ENCODE measurements at regions not wholly inside any gene's neighbourhood (a gene's known extent, or its start where the extent isn't known, plus 50 kb on each side); places are given as distances from the start of the nearest gene placed in this dataset.

DNA sequence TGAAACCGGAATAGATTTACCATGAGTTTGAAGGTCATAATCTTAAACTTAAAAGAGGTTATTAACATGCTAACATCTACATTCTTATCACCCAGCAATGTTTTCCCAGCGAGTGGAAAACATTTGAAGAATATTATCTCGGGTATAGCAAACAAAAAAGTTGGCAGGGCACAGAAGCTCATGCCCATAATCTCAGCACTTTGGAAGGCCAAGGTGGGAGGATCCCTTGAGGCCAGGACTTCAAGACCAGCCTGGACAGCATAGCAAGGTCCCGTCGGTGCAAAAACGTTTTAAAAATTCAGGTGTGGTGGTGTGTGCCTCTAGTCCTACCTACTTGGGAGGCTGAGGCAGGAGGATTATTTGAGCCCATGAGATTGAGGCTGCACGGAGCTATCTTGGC, 213.5 kb downstream of the MANEA start:
- Histone ChIP-seq H2AFZ (ENCODE audit: low read length) (no peak overlapping the region), H3K56ac (ENCODE audit: insufficient read length, low read depth, low read length) (no peak overlapping the region), H3K18ac (ENCODE audit: insufficient read length, low read depth, low read length) (no peak overlapping the region), H3K27ac (ENCODE audit: insufficient read length, low read depth, low read length) (no peak overlapping the region), H3K4me1 (ENCODE audit: insufficient read depth, low read length) (no peaks in the 10 kb centered on the region), H3K4ac (ENCODE audit: low read depth, low read length) (no peak overlapping the region), H2BK5ac (ENCODE audit: insufficient read length, low read length) (no peak overlapping the region), H3K23ac (ENCODE audit: insufficient read length, low read depth, low read length) (no peak overlapping the region), H3K23me2 (ENCODE audit: insufficient read length, low read depth, low read length, poor library complexity, severe bottlenecking) (no peaks in the 10 kb centered on the region), H2BK15ac (ENCODE audit: low read depth, low read length) (no peak overlapping the region), H2BK12ac (ENCODE audit: insufficient read length, low read depth, low read length) (no peak overlapping the region), H4K5ac (ENCODE audit: insufficient read length, low read depth, low read length) (no peak overlapping the region), H3K9ac (ENCODE audit: extremely low read depth, insufficient read length, low read length) (no peak overlapping the region), H3K4me2 (ENCODE audit: insufficient read depth, insufficient read length, low read length) (no peak overlapping the region), H2BK120ac (ENCODE audit: low read depth, low read length, poor library complexity, severe bottlenecking) (no peak overlapping the region), H2BK20ac (ENCODE audit: low read depth, low read length, poor library complexity, severe bottlenecking) (no peak overlapping the region), H3K79me1 (ENCODE audit: insufficient read depth, low read depth, low read length, poor library complexity, severe bottlenecking) (no peaks in the 10 kb centered on the region), H4K91ac (ENCODE audit: insufficient read length, low read depth, low read length) (no peak overlapping the region), H4K8ac (replicated peaks; ENCODE audit: insufficient read length, low read depth, low read length) (no peak overlapping the region), H3T11ph (ENCODE audit: low read length) (no peak overlapping the region), H2AK5ac (ENCODE audit: insufficient read length, low read length) (no peak overlapping the region), H3K14ac (ENCODE audit: insufficient read depth, low read length) (no peak overlapping the region), H3K9me3 (ENCODE audit: control insufficient read depth, low read depth, low read length) (no peaks in the 10 kb centered on the region), H4K20me1 (ENCODE audit: control insufficient read depth, insufficient read depth, insufficient read length) (no peaks in the 10 kb centered on the region), H3K79me2 (ENCODE audit: insufficient read depth, low read length) (no peaks in the 10 kb centered on the region), H3K27me3 (ENCODE audit: insufficient read depth, low read length) (no peaks in the 10 kb centered on the region; the same call in 1 of the 2 replicates)
- DNase-seq, result no peak
- H3K9me3 Mint-ChIP-seq, result peaks cover 0 to 3% of the 10 kb centered on the region in 2 experiments; a peak in 2 of 5 replicates
- no peak overlapping the region; a peak in 1 of 7 replicates for H3K27ac Mint-ChIP-seq
- no peaks in the 10 kb centered on the region for H3K4me1 Mint-ChIP-seq
- no peaks in the 10 kb centered on the region for H3K36me3 Mint-ChIP-seq (ENCODE audit: insufficient read depth in 1 of 3, low read depth in 3 of 3)
- H3K27me3 Mint-ChIP-seq (ENCODE audit: low read depth), result peaks cover 5% of the 10 kb centered on the region; the same call in 1 of the 2 replicates
- WGBS (ENCODE audit: extremely low coverage, insufficient read length, low lambda C conversion rate), result no CpG with 5 or more reads among the region's 7 CpGs
- no peak for TF ChIP-seq CTCF (conservative IDR thresholded peaks at IDR 0.05)
- no peak overlapping the region for H3K4me3 Mint-ChIP-seq
